ENCODE measurements at regions not wholly inside any gene's neighbourhood (a gene's known extent, or its start where the extent isn't known, plus 50 kb on each side); places are given as distances from the start of the nearest gene placed in this dataset.

DNA sequence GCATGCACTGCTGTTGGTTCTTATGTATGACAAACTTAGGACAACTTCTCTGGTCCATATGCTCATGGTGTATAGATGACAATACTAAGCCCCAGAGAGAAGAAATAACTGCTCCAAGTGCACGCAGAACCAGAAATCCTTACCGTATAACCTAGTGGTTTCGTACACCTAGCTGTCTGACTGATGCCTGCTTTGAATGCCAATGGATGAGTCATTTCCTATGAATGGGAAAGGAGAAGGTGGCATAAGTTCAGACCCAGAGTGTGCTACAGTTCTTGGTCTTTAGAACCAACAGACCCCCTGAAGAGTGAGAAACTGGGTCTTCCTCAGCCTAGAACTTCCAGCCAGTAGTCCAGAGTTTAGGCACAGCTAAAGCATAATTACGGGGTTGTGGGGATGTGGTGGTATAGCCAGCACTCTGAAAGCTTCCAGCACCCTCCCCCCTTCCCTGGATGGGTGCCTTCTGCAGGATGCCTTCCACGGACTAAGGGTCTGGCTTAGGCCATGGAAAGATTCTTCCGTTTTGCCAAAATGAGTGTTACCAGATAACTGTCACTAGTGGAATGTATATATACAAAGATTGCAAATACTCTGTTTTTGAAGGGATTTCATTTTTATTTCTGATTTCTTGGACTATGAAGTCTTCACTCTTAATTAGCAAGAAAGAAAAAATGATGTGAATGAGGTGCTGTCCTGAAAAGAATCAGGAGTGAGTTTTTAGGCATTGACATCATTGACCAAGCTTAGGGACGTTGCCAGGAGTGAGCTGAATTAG lies 84.6 kb upstream of the PACRGL start:
- DNase-seq, result no peak

DNA sequence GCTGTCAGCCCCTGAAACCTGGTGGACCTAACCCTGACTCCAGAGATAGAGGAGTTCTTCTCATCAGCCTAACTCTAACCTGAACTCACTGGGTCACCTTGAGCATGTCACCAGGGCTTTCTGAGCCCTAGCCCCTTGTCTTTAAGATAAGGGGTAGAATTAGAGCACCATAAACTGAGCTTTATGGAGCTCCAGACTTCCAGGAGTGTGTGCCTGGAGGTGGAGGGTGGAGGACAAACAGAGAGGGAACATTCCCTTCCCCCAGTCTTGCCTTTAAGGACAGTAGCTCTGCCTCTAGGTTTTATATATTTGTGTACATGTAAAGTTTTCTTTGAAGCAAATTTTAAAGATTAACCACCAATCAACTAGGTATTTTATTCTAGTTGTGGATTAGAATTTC lies 83.9 kb upstream of the PACRGL start:
- DNase-seq, result no peak

DNA sequence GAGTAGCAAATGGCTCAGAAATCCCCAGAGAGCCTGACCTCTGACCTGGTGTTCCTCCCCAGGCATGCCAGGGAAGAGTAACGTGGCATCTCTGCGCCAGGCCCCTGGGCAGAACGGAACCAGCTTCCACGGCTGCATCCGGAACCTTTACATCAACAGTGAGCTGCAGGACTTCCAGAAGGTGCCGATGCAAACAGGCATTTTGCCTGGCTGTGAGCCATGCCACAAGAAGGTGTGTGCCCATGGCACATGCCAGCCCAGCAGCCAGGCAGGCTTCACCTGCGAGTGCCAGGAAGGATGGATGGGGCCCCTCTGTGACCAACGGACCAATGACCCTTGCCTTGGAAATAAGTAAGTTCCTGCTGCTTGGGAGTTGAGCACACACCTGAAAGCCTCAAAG lies 83.4 kb upstream of the PACRGL start:
- DNase-seq, result no peak

DNA sequence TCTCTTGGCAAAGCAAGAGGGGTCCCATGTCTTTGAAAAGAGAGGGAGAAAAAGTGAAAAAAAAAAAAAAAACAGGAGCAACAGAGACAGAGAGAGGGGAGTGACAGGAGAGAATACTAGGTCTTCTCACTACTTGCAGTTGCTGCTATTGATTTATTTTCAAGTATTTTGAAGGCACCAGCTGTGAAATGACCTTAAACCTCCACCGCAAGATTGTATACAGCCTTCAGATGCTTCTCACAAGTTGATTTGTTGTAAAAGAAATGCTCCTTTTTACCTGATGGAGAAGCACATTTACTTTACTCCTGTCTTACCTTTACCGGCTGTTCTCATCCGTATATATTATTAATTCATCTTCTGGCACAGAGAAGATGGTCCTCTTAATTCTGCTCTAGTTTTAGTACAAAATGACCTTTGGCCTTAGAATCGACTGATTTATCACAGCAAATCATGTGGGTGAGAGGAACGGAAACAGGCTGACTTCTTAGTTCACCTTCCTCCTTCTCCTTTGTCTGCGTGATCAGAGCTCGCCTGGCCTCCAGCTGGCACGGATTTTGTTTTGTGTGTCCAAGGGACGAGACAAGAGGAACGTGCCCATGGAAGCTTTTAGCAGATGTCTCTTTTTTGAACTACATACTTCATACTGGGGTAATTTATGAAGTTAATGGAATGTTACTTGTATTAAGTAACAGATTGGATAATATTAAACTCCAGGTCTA lies 82.4 kb upstream of the PACRGL start:
- DNase-seq, result peak in 1 of 2 experiments; percentile 1

DNA sequence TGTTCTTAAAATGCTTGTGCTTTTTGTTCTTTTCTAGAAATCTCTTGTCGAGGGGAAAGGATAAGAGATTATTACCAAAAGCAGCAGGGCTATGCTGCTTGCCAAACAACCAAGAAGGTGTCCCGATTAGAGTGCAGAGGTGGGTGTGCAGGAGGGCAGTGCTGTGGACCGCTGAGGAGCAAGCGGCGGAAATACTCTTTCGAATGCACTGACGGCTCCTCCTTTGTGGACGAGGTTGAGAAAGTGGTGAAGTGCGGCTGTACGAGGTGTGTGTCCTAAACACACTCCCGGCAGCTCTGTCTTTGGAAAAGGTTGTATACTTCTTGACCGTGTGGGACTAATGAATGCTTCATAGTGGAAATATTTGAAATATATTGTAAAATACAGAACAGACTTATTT lies 81.5 kb upstream of the PACRGL start:
- DNase-seq, result no peak

DNA sequence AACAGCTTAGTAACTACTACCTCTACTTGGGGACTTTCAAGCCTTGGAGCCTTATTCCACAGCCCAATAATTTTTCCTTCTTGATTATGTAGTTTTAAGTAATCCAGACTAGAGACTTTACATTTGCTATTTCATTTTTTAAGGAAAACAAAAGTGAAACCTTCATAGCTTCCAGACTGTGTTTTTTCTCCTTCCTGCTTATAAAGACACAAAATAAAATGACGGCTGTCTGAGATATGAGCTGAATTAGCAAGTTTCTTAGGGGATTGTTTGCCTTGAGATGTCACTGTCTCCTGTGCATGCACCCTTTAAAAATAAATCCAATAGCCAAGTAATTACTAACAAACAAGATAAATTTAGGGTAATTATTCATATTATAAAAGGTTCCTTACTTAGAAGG lies 78.8 kb upstream of the PACRGL start:
- no peak for DNase-seq

DNA sequence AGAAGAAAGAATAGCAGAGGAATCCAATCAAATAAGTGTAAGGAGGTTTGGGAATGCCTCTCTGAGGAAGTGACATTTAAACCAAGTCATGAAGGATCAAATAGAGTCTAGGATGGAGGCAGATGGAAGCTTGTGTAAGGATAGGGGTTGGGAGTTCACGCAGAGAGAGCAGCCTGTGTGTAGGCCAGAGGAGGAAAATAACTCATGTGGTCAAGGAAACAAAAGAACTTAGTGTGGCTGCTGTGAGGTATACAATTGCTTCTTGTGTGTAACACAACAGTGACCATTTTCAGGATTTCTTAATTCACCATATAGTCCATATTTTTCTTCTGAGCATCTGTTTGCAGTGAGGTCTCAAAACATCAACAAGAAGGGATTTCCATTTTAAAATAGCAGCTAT lies 77.6 kb upstream of the PACRGL start:
- DNase-seq, result no peak

DNA sequence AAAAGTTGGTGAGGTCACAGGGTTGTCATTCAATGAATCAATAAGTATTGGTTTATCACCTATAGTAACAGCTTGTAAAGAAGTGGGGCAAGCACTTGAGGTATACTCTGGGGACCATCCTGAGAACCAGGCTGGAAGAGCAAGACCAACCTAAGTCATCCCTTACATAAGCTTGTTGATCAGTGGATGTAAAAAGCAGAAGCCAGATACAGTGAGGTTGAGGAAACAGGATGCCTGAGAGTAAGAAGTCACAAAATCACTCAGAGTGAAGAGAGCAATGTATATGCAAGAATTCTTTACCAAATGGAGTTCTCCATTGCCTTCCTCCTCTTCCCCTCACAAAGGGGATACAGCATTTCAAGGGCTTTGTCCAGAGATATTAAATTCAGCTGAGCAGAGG lies 76.3 kb upstream of the PACRGL start:
- DNase-seq, result no peak

DNA sequence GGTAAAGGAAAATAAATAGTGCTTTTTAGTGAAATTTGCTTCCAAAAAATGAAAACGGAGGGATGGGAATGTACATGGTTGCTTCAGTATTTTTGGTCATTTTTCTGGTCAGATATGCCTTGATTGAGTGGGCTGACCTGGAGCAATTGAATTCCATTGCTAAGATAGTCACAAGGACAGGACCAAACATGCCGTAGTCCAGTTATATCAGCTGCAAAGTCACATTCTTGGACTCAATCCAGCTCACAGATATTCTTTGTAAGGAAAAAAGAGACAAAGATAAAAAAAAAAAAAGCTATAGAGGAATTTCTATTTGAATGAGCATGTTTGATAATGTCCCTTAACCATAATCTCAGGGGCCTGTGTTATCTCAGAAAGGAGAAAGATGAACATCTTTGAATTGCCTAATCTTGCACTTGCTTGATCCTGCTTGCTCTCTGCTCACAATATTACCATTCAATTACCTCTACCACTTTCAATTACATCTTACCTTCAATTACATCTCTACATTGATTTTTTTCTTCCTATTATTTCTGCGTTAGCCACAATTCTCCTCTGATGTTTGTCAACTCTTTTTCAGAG lies 75.4 kb upstream of the PACRGL start:
- no peak for DNase-seq

DNA sequence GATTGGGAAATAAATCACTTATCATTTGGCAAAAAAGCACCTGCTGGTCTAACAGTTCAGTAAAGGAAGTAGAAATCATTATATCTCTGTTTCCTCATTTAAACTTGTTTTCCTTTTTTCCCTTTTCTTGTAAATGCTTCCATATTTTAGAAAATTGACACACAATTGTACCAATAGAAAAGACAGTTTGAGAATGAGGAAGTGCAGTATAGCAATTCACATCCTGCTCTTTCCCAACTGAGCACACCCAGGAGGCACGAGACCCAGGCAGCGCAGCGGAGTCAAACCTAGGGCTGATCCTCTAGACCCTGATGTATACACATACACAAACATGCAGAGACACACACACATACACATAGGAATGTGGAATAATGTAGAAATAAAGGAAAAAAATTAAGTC lies 74.8 kb upstream of the PACRGL start:
- DNase-seq, result no peak

DNA sequence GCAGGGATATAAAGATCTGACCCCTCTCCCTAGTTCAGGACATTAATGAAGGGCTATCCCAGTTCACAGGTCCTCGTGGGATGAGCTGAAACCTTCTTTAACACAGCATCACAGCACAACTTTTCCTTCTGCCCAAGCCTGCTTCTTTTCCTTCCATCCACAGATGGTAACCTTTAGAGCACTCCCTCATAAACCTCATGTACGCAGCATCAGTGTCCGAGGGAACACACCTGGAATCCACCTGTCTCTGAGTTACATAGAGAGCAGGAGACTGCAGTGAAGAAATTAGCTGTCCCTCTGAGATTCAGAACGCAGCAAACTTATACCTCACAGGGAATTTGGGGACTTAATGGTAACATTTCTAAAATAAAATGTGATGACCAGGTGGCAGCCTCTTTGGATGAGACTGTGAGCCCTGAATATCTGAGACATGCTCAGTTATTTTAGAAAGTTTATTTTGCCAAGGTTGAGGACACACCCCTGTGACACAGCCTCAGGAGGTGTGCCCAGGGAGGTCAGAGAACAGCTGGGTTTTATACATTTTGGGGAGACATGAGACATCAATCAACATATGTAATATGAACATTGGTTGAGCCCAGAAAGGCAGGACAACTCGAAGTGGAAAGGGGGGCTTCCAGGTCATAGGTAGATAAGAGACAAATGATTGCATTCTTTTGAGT lies 73.8 kb upstream of the PACRGL start:
- DNase-seq, result no peak

DNA sequence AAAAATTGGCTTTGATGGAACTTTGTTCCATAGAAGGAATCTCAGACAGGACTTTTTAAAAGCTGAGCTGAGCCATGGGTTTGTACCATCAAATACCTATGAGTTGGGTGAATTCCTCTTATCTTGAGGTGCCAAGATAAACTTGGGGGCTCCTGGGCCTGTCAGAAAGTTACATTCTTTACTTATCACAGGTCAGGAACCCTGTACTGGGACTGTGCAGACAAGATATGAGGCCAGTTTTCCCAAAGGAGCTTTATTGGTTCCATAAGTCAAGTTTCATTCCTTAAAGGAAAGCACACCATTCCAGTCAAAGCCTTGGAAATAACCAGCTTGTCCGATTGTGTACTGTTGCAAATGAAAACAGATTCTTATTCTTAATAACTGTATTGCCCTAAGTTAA lies 72.4 kb upstream of the PACRGL start:
- DNase-seq, result no peak

DNA sequence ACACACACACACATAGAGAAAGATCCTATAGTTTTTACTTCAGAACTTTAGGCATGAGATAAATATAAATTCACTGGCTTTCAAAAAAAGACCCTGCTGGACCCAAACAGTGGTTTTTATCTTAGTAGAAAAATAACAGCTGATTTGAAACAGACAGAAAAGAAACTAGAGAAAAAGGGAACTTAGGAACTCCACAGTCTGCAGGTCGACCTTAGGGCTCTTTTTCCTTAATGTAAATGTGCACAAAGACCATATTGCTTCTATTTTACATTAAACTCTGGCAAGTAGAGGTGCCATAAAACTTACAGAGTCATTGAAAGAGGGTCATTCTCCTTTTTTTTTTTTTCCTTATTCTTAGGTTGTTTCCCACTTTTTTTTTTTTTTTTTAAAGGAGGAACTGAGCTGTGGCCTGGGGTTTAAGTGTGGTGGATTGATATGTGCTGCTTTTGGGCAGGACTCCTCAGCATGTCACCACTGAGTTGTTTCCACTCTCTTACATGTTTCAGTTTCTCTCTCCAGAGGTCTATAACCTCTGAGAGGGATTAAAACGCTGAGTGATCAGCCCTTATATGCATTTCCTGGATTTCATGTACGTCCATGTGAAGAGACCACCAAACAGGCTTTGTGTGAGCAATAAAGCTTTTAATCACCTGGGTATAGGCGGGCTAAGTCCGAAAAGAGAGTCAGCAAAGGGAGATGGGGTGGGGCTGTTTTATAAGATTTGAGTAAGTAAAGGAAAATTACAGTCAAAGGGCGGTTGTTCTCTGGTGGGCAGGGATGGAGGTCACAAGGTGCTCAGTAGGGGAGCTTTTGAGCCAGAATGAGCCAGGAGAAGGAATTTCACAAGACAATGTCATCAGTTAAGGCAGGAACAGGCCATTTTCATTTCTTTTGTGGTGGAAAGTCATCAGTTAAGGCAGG lies 70.8 kb upstream of the PACRGL start:
- DNase-seq, result no peak

DNA sequence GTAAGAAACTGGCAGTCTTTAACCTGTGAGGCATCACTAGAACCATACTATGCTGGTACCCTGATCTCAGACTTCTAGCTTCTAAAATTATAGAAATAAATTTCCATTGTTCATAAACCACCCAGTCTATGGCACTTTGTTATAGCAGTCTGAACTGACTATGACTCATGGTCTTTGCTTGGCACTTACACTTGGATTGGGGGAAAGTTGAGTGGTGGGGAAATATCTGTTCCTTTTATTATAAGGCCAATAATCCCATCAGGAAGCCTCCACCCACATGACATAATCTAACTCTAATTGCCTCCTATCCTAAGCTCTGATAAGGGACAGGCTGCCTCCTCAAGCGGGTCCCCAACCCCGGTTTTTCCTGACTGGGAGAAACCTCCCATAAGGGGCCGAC lies 61.4 kb upstream of the PACRGL start:
- no peak for DNase-seq

DNA sequence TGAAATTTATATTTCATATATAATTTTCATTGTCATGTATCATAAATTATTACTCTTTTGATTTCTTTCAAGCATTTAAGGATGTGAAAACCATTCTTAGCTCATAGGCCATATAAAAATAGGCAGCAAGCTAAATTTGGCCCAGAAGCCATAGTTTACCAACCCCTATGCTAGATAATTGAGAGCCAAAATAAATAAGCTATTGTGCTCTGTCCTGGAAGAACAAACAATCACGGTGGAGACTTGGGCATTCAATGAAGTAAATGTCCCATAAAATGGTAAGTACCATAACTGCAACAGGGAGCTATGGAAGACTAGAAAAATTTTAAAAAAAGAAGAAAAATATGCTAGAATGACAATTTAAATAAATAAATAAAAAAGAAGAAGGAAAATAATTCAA lies 60.9 kb upstream of the PACRGL start:
- no peak for DNase-seq

DNA sequence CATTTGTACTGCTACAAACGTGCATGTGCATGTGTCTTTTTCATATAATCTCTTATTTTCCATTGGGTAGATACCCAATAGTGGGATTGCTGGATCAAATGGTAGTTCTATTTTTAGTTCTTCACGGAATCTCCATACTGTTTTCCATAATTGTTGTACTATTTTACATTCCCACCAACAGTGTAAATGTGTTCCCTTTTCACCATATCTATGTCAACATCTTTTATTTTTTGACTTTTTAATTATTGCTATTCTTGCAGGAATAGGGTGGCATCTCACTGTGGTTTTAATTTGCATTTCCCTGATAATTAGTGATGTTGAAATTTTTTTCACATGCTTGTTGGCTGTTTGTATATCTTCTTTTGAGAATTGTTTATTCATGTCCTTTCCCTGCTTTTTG lies 59.3 kb upstream of the PACRGL start:
- no peak for DNase-seq

DNA sequence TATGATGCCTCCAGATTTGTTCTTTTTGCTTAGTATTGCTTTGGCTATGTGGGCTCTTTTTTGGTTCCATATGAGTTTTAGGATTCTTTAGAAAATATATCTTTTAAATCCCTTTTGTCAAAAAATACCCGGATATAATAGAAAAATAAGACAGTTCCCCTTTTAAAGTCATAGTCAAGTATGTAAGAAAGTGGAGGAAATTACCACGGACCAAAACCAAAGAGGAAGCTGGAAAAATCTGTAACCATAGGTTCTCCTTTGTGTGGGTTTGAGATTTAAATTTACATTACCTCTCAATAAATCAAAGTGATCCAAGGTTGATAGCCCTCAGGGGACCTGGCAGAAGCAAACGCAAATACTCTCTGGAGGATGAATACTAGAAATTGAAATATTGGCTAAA lies 58.3 kb upstream of the PACRGL start:
- no peak for DNase-seq

DNA sequence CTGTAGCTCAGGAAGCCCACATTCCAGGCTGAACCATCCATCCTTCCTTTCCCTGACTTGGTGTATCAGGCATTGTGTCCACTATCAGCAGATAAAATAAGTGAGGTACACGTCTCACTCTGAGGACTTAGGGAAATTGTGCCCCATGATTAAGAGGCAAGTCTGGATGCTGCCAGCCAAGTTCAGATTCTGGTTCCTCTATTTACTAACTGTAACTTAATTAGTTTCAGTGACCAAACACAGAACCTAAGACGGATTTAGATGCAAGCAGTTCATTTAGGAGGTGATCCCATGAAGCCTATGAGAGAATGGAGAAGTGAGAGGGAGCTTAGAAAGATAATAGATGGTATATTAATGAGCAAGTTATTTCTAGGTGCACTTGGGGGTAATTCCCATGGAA lies 56.6 kb upstream of the PACRGL start:
- no peak for DNase-seq

DNA sequence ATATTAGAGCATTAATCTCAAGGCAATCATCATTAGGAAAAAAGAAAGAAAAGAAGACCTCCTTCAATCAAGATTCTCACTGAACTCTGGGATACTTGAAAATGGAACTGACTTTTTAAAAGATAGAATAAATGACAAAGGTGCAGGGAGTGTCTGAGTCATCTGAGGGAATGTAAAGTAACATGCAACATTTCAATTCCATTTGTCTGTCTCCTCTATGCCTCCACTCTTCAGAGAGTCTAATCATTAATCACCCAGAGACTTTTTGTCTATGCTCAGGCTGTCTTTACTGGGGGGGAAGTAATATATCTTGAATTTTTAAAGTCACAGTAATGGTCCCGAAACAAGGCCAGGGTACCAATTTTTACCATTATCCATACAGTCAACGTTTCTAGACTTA lies 55.0 kb upstream of the PACRGL start:
- no peak for DNase-seq

DNA sequence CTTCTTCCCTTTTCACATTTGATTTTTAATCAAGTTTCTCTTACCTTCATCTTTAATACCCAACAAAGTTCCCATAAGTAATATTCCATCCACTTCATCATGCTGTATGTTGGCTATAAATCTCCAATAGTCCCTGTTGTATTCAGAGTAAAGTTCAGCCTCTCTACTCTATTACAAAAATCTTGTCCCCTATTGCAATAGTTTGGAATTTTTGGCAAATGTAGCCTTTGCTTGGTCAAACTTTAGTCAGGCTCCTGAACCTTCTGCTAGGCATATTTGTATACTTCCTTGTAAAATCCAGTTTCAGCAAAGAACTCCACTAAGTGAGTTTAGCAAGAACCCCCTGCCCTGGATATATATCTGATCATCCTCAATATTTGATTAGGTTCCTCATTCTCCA lies 54.0 kb upstream of the PACRGL start:
- no peak for DNase-seq

Data from NCI-H446 (cell line).